ENCODE measurements at regions not wholly inside any gene's neighbourhood (a gene's known extent, or its start where the extent isn't known, plus 50 kb on each side); places are given as distances from the start of the nearest gene placed in this dataset.

DNA sequence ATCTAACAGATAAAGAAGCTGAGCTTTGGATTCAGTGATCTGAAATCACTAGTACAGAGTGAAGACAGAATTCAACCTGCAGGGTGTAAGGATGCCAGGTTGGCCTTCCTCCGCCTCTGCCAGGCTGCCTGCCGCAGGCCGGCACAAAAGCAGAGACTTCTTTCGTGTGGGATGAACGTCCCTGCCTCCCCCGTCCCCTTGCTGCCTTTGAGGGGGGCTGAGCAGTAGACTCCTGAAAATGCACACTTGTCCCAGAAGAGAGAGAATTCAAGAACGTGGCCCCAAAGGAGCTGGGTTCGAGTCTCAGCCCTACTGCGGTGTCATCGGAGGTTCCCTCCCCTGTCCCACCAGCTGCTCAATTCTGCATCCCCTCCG, 154.3 kb downstream of the BCL11B start:
- H3K4me1 ChIP-seq (ENCODE audit: insufficient read depth, low read length): no peaks in the 10 kb centered on the region
- DNase-seq (ENCODE audit: low spot score): no peak
- H3K4me2 ChIP-seq (ENCODE audit: low read depth, low read length): no peak overlapping the region
- in situ Hi-C loops (cut with HindIII; ENCODE audit: extremely low pct_ligation_motif_present, low pct_unique_long_range_greater_than_20kb) (no loop called here), intact Hi-C loops (cut with micrococcal nuclease; ENCODE audit: unreplicated experiment) (no loop called here)
- TF ChIP-seq, protein P1, sequence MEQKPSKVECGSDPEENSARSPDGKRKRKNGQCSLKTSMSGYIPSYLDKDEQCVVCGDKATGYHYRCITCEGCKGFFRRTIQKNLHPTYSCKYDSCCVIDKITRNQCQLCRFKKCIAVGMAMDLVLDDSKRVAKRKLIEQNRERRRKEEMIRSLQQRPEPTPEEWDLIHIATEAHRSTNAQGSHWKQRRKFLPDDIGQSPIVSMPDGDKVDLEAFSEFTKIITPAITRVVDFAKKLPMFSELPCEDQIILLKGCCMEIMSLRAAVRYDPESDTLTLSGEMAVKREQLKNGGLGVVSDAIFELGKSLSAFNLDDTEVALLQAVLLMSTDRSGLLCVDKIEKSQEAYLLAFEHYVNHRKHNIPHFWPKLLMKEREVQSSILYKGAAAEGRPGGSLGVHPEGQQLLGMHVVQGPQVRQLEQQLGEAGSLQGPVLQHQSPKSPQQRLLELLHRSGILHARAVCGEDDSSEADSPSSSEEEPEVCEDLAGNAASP (CRISPR knock-in tag; IDR thresholded peaks at IDR 0.05; ENCODE audit: borderline replicate concordance): no peak
- TF ChIP-seq ZNF546 (CRISPR knock-in tag; conservative IDR thresholded peaks at IDR 0.05) (no peak), ZNF83 (CRISPR knock-in tag; IDR thresholded peaks at IDR 0.05; ENCODE audit: borderline replicate concordance) (no peak), HDAC1 (CRISPR knock-in tag; IDR thresholded peaks at IDR 0.05) (no peak), ZFP36 (IDR thresholded peaks at IDR 0.05; ENCODE audit: borderline replicate concordance, low read depth, low read length, partially characterized antibody) (no peak), ZFP37 (CRISPR knock-in tag; IDR thresholded peaks at IDR 0.05; ENCODE audit: borderline replicate concordance) (no peak)
- TF ChIP-seq, protein P2, sequence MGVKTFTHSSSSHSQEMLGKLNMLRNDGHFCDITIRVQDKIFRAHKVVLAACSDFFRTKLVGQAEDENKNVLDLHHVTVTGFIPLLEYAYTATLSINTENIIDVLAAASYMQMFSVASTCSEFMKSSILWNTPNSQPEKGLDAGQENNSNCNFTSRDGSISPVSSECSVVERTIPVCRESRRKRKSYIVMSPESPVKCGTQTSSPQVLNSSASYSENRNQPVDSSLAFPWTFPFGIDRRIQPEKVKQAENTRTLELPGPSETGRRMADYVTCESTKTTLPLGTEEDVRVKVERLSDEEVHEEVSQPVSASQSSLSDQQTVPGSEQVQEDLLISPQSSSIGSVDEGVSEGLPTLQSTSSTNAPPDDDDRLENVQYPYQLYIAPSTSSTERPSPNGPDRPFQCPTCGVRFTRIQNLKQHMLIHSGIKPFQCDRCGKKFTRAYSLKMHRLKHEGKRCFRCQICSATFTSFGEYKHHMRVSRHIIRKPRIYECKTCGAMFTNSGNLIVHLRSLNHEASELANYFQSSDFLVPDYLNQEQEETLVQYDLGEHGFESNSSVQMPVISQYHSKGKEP (CRISPR knock-in tag; IDR thresholded peaks at IDR 0.05): no peak
- H3K4me3 ChIP-seq (replicated peaks in 1 of 3; ENCODE audit: insufficient read depth in 1 of 3, low read depth in 2 of 3, low read length in 3 of 3): no peak overlapping the region
- peaks cover 0 to 4% of the 10 kb centered on the region in 2 experiments; a peak in 2 of 5 replicates for H3K27me3 ChIP-seq (ENCODE audit: control insufficient read depth in 1 of 2, insufficient read depth in 2 of 2, low read length in 2 of 2)
- BruUV-seq (replicated peaks): no TSS peak
- no peaks in the 10 kb centered on the region for H3K9me3 ChIP-seq (ENCODE audit: low read length)
- H3K9ac ChIP-seq (ENCODE audit: insufficient read depth, low read depth, low read length): no peak overlapping the region
- 37% methylated on average over 6 of the region's 11 CpGs for WGBS (ENCODE audit: low lambda C conversion rate)
- ChIA-PET POLR2A (no interaction called here), CTCF (ENCODE audit: low intra/inter-chr PET ratio, low total read pairs) (no interaction called here)
- no peak overlapping the region for H2AFZ ChIP-seq (ENCODE audit: low read length)
- no peaks in the 10 kb centered on the region for H4K20me1 ChIP-seq (ENCODE audit: insufficient read depth, low read length)
- ATAC-seq: no peak
- H3K79me2 ChIP-seq (ENCODE audit: insufficient read depth, low read length): no peaks in the 10 kb centered on the region
- FAIRE-seq: no peak
- no peak overlapping the region for H3K27ac ChIP-seq (ENCODE audit: extremely low read length, insufficient read depth, low read length)
- no peaks in the 10 kb centered on the region for H3K36me3 ChIP-seq (replicated peaks in 1 of 2; ENCODE audit: control insufficient read depth in 1 of 2, insufficient read depth in 2 of 2, low read length in 2 of 2)

All from HepG2 (cell line).